Esophagus muscularis mucosa (tissue), 4 donors: ENCODE measurements at regions not wholly inside any gene's neighbourhood (a gene's known extent, or its start where the extent isn't known, plus 50 kb on each side); places are given as distances from the start of the nearest gene placed in this dataset.

Source experiments
- EP300 ChIP-seq: sonication (generic); formaldehyde crosslinking; IDR thresholded peaks from one replicate; pipeline ENCODE4 v1.6.1; 2017; ENCODE audit warnings: antibody characterized with exemption
- POLR2A ChIP-seq: fragments of 450-650 bp; IDR thresholded peaks from one replicate; pipeline ENCODE4 v1.6.1; 2017; ENCODE audit warnings: antibody characterized with exemption, moderate library complexity, mild to moderate bottlenecking, low read depth
- POLR2AphosphoS5 ChIP-seq, 2 donors: sonication (generic); formaldehyde crosslinking; IDR thresholded peaks; one replicate each; pipeline ENCODE4 v1.6.1; 2017; ENCODE audit warnings: antibody characterized with exemption in 2 of 2
- TF ChIP-seq, protein P1 (sequence below), 3 experiments: fragments of 200-600 bp in 2 of 3; fragments of 450-650 bp in 1 of 3; sonication (generic) in 2 of 3; IDR thresholded peaks; one replicate each; pipeline ENCODE4 v1.5.1; 2017 to 2019; ENCODE audit warnings: antibody characterized with exemption in 3 of 3, mild to moderate bottlenecking in 2 of 3, moderate library complexity in 1 of 3

DNA sequence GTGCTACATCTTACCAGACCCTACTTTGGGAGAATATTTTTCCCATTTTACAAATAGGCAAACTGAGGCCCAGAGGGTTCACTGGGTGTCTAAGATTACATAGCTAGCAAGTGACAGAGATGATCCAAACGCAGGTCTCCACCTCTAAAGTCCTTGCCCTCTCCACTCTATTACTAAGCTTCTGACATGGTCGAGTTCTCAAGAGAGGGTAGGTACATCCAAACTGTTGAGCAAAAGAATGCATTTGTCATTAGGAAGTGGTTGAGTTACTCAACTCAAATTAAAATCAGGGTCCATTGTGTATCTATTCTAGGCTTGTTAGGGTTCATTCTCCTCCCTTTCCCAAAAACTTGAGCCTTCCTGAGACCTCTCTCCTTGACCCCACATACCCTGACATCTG, 680.6 kb upstream of the FANCL start:
- TF ChIP-seq POLR2A, result no peak
- TF ChIP-seq, protein P1, sequence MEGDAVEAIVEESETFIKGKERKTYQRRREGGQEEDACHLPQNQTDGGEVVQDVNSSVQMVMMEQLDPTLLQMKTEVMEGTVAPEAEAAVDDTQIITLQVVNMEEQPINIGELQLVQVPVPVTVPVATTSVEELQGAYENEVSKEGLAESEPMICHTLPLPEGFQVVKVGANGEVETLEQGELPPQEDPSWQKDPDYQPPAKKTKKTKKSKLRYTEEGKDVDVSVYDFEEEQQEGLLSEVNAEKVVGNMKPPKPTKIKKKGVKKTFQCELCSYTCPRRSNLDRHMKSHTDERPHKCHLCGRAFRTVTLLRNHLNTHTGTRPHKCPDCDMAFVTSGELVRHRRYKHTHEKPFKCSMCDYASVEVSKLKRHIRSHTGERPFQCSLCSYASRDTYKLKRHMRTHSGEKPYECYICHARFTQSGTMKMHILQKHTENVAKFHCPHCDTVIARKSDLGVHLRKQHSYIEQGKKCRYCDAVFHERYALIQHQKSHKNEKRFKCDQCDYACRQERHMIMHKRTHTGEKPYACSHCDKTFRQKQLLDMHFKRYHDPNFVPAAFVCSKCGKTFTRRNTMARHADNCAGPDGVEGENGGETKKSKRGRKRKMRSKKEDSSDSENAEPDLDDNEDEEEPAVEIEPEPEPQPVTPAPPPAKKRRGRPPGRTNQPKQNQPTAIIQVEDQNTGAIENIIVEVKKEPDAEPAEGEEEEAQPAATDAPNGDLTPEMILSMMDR (IDR thresholded peaks at IDR 0.05), result no peak
- TF ChIP-seq EP300, result no peak
- TF ChIP-seq POLR2AphosphoS5 (IDR thresholded peaks at IDR 0.05), result no peak
